ENCODE measurements at regions not wholly inside any gene's neighbourhood (a gene's known extent, or its start where the extent isn't known, plus 50 kb on each side); places are given as distances from the start of the nearest gene placed in this dataset.

DNA sequence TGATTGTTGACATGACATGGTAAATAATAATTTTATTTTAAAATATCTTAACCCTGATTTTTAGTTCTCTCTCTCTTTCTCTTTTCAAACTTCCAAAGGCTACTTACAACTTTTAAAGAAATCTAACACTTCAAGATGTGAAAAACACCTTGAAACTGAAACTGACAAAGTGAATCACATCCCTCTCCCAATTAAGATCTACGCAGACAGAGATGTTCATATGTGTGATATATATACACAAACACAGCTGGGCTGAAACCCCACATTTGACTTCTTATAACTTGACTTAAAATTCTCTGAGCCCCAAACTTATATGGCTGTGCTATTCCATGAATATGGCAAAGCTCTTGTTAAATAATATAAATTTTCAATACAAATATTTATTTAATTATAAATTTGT is 261.2 kb upstream of the PTPRD start:
- Histone ChIP-seq H3K27ac (ENCODE audit: low read length in 2 of 2) (no peak overlapping the region), H3K4me1 (ENCODE audit: control insufficient read depth in 2 of 2, insufficient read depth in 2 of 2, low read length in 2 of 2) (no peaks in the 10 kb centered on the region), H3K27me3 (replicated peaks in 1 of 4; ENCODE audit: control extremely low read depth in 1 of 4, control insufficient read depth in 3 of 4, insufficient read depth in 4 of 4, low read length in 3 of 4) (no peaks in the 10 kb centered on the region), H3K36me3 (replicated peaks in 1 of 2; ENCODE audit: control extremely low read depth in 1 of 2, control insufficient read depth in 1 of 2, extremely low read depth in 1 of 2, insufficient read depth in 2 of 2, low read length in 1 of 2) (no peaks in the 10 kb centered on the region), H3K4me3 (ENCODE audit: control extremely low read depth in 1 of 5, extremely low read depth in 1 of 5, insufficient read depth in 1 of 5, low read depth in 2 of 5, low read length in 4 of 5) (no peak overlapping the region), H2AFZ (ENCODE audit: insufficient read depth, low read depth, low read length, poor library complexity, severe bottlenecking) (no peak overlapping the region), H3K79me2 (ENCODE audit: control insufficient read depth, insufficient read depth, low read length) (no peaks in the 10 kb centered on the region), H3K9ac (ENCODE audit: low read length) (no peak overlapping the region), H3K4me2 (replicated peaks; ENCODE audit: low read depth, low read length, poor library complexity, severe bottlenecking) (no peak overlapping the region), H4K20me1 (ENCODE audit: control insufficient read depth, insufficient read depth, low read length, poor library complexity, severe bottlenecking) (no peaks in the 10 kb centered on the region), H3K9me3 (ENCODE audit: control extremely low read depth in 1 of 3, control insufficient read depth in 2 of 3, insufficient read depth in 1 of 3, low read length in 2 of 3) (peaks cover 0 to 4% (median 0%) of the 10 kb centered on the region in 3 donors)
- ChIA-PET CTCF (no interaction called here), POLR2A (no interaction called here)
- no CpG with 5 or more reads among the region's 1 CpG for WGBS (ENCODE audit: insufficient coverage)
- no peak for ATAC-seq (ENCODE audit: low read depth)
- TF ChIP-seq, protein P1, sequence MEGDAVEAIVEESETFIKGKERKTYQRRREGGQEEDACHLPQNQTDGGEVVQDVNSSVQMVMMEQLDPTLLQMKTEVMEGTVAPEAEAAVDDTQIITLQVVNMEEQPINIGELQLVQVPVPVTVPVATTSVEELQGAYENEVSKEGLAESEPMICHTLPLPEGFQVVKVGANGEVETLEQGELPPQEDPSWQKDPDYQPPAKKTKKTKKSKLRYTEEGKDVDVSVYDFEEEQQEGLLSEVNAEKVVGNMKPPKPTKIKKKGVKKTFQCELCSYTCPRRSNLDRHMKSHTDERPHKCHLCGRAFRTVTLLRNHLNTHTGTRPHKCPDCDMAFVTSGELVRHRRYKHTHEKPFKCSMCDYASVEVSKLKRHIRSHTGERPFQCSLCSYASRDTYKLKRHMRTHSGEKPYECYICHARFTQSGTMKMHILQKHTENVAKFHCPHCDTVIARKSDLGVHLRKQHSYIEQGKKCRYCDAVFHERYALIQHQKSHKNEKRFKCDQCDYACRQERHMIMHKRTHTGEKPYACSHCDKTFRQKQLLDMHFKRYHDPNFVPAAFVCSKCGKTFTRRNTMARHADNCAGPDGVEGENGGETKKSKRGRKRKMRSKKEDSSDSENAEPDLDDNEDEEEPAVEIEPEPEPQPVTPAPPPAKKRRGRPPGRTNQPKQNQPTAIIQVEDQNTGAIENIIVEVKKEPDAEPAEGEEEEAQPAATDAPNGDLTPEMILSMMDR (IDR thresholded peaks at IDR 0.05) = no peak
- no peak for DNase-seq
- intact Hi-C loops (cut with micrococcal nuclease) = no loop called here
- no peaks in the 10 kb centered on the region for H3K27me3 Mint-ChIP-seq
- no peaks in the 10 kb centered on the region for H3K4me1 Mint-ChIP-seq
- no peak overlapping the region for H3K27ac Mint-ChIP-seq
- H3K4me3 Mint-ChIP-seq = no peak overlapping the region
- peaks cover under 1% of the 10 kb centered on the region for H3K9me3 Mint-ChIP-seq (ENCODE audit: insufficient read depth)

DNA sequence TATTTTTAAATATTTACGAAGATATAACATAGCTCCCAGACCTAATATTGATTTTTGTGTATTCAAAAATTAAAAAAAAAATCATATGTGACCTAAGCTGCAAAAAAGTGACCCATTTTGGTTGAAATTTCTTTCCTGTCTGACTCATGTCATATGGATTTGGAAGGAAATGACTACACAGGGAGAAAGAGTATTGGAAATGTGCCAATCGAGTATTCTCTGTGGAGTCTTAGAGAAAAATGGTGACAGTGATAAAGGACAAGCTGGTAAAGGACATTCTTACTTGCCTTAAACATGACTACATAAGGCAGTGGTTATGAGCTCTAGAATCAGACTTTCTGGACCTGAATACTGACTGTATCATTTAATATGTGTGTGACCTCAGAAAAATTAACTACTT is 262.9 kb upstream of the PTPRD start:
- Histone ChIP-seq H3K79me2 (ENCODE audit: control insufficient read depth, insufficient read depth, low read length) (no peaks in the 10 kb centered on the region), H3K4me2 (replicated peaks; ENCODE audit: low read depth, low read length, poor library complexity, severe bottlenecking) (no peak overlapping the region), H3K9ac (ENCODE audit: low read length) (no peak overlapping the region), H4K20me1 (ENCODE audit: control insufficient read depth, insufficient read depth, low read length, poor library complexity, severe bottlenecking) (no peaks in the 10 kb centered on the region), H3K4me1 (ENCODE audit: control insufficient read depth in 2 of 2, insufficient read depth in 2 of 2, low read length in 2 of 2) (no peaks in the 10 kb centered on the region), H3K4me3 (ENCODE audit: control extremely low read depth in 1 of 5, extremely low read depth in 1 of 5, insufficient read depth in 1 of 5, low read depth in 2 of 5, low read length in 4 of 5) (no peak overlapping the region), H3K27ac (ENCODE audit: low read length in 2 of 2) (no peak overlapping the region), H2AFZ (ENCODE audit: insufficient read depth, low read depth, low read length, poor library complexity, severe bottlenecking) (no peak overlapping the region), H3K9me3 (ENCODE audit: control extremely low read depth in 1 of 3, control insufficient read depth in 2 of 3, insufficient read depth in 1 of 3, low read length in 2 of 3) (peaks cover 0 to 4% (median 0%) of the 10 kb centered on the region in 3 donors), H3K27me3 (replicated peaks in 1 of 4; ENCODE audit: control extremely low read depth in 1 of 4, control insufficient read depth in 3 of 4, insufficient read depth in 4 of 4, low read length in 3 of 4) (no peaks in the 10 kb centered on the region), H3K36me3 (replicated peaks in 1 of 2; ENCODE audit: control extremely low read depth in 1 of 2, control insufficient read depth in 1 of 2, extremely low read depth in 1 of 2, insufficient read depth in 2 of 2, low read length in 1 of 2) (no peaks in the 10 kb centered on the region)
- TF ChIP-seq EZH2 (IDR thresholded peaks at IDR 0.05; ENCODE audit: borderline replicate concordance, insufficient read depth, low read depth, low read length, poor library complexity, severe bottlenecking) = no peak
- TF ChIP-seq, protein P1 (IDR thresholded peaks at IDR 0.05) = no peak
- CTCF ChIA-PET = no interaction called here
- Mint-ChIP-seq H3K4me3 (no peak overlapping the region), H3K27me3 (no peaks in the 10 kb centered on the region), H3K9me3 (ENCODE audit: insufficient read depth) (peaks cover 3% of the 10 kb centered on the region), H3K27ac (no peak overlapping the region), H3K4me1 (no peaks in the 10 kb centered on the region)
- ATAC-seq (ENCODE audit: low read depth) (no peak), DNase-seq (no peak)
- intact Hi-C loops (cut with micrococcal nuclease) = no loop called here
- WGBS (ENCODE audit: insufficient coverage) = no CpG with 5 or more reads among the region's 2 CpGs
- POLR2A ChIA-PET = no interaction called here

Measured in B cell (primary cell).